ENCODE measurements at regions not wholly inside any gene's neighbourhood (a gene's known extent, or its start where the extent isn't known, plus 50 kb on each side); places are given as distances from the start of the nearest gene placed in this dataset.

- no peak for DNase-seq
These were observed 93.8 kb upstream of the CLCN4 start for GRCh38 chrX:10062980-10063379.

GRCh38 chrX:10064736-10065135 is 92.0 kb upstream of the CLCN4 start:
- Histone ChIP-seq H3K4me1 (ENCODE audit: control insufficient read depth, insufficient read depth, low read length) (no peaks in the 10 kb centered on the region), H3K9me3 (ENCODE audit: control insufficient read depth, low read depth, low read length) (no peaks in the 10 kb centered on the region), H3K27ac (ENCODE audit: low read length) (no peak overlapping the region), H3K36me3 (ENCODE audit: control insufficient read depth, insufficient read depth, low read length) (peaks cover 9% of the 10 kb centered on the region), H3K27me3 (ENCODE audit: control insufficient read depth, insufficient read depth, low read length) (no peaks in the 10 kb centered on the region), H3K4me3 (ENCODE audit: low read length) (no peak overlapping the region)
- DNase-seq: no peak
- WGBS (ENCODE audit: insufficient coverage, low lambda C conversion rate): no CpG with 5 or more reads among the region's 11 CpGs

More at GRCh38 chrX:10062980-10063379, 93.8 kb upstream of the CLCN4 start:
- no CpG with 5 or more reads among the region's 2 CpGs for WGBS (ENCODE audit: insufficient coverage, low lambda C conversion rate)
- no peak overlapping the region for H3K27ac ChIP-seq (ENCODE audit: low read length)
- H3K4me3 ChIP-seq (ENCODE audit: low read length): no peak overlapping the region
- H3K9me3 ChIP-seq (ENCODE audit: control insufficient read depth, low read depth, low read length): no peaks in the 10 kb centered on the region
- H3K36me3 ChIP-seq (ENCODE audit: control insufficient read depth, insufficient read depth, low read length): peaks cover 6% of the 10 kb centered on the region
- H3K27me3 ChIP-seq (ENCODE audit: control insufficient read depth, insufficient read depth, low read length): no peaks in the 10 kb centered on the region
- H3K4me1 ChIP-seq (ENCODE audit: control insufficient read depth, insufficient read depth, low read length): no peaks in the 10 kb centered on the region

- Histone ChIP-seq H3K27me3 (ENCODE audit: control insufficient read depth, insufficient read depth, low read length) (no peaks in the 10 kb centered on the region), H3K4me1 (ENCODE audit: control insufficient read depth, insufficient read depth, low read length) (no peaks in the 10 kb centered on the region), H3K27ac (ENCODE audit: low read length) (no peak overlapping the region), H3K9me3 (ENCODE audit: control insufficient read depth, low read depth, low read length) (no peaks in the 10 kb centered on the region), H3K4me3 (ENCODE audit: low read length) (no peak overlapping the region), H3K36me3 (ENCODE audit: control insufficient read depth, insufficient read depth, low read length) (peaks cover 9% of the 10 kb centered on the region)
- DNase-seq: no peak
- WGBS (ENCODE audit: insufficient coverage, low lambda C conversion rate): no CpG with 5 or more reads among the region's 7 CpGs
These were observed 85.9 kb upstream of the CLCN4 start for GRCh38 chrX:10070714-10071436.

- Histone ChIP-seq H3K4me1 (ENCODE audit: control insufficient read depth, insufficient read depth, low read length) (no peaks in the 10 kb centered on the region), H3K36me3 (ENCODE audit: control insufficient read depth, insufficient read depth, low read length) (peaks cover 9% of the 10 kb centered on the region), H3K4me3 (ENCODE audit: low read length) (no peak overlapping the region), H3K27ac (ENCODE audit: low read length) (no peak overlapping the region), H3K27me3 (ENCODE audit: control insufficient read depth, insufficient read depth, low read length) (no peaks in the 10 kb centered on the region), H3K9me3 (ENCODE audit: control insufficient read depth, low read depth, low read length) (no peaks in the 10 kb centered on the region)
- no peak for DNase-seq
- WGBS (ENCODE audit: insufficient coverage, low lambda C conversion rate): no CpG with 5 or more reads among the region's 7 CpGs
These were observed 85.2 kb upstream of the CLCN4 start for GRCh38 chrX:10071451-10072144.

- no peak for DNase-seq
- Histone ChIP-seq H3K4me1 (ENCODE audit: control insufficient read depth, insufficient read depth, low read length) (no peaks in the 10 kb centered on the region), H3K36me3 (ENCODE audit: control insufficient read depth, insufficient read depth, low read length) (peaks cover 3% of the 10 kb centered on the region), H3K27me3 (ENCODE audit: control insufficient read depth, insufficient read depth, low read length) (no peaks in the 10 kb centered on the region), H3K27ac (ENCODE audit: low read length) (no peak overlapping the region), H3K4me3 (ENCODE audit: low read length) (no peak overlapping the region), H3K9me3 (ENCODE audit: control insufficient read depth, low read depth, low read length) (no peaks in the 10 kb centered on the region)
- WGBS (ENCODE audit: insufficient coverage, low lambda C conversion rate): no CpG with 5 or more reads among the region's 4 CpGs
These were observed 83.8 kb upstream of the CLCN4 start for GRCh38 chrX:10072786-10073568.

GRCh38 chrX:10073671-10074070 is 83.1 kb upstream of the CLCN4 start:
- peak; percentile 15 to 25 for DNase-seq
- H3K9me3 ChIP-seq (ENCODE audit: control insufficient read depth, low read depth, low read length): no peaks in the 10 kb centered on the region
- no CpG with 5 or more reads among the region's 1 CpG for WGBS (ENCODE audit: insufficient coverage, low lambda C conversion rate)
- no peaks in the 10 kb centered on the region for H3K27me3 ChIP-seq (ENCODE audit: control insufficient read depth, insufficient read depth, low read length)
- H3K36me3 ChIP-seq (ENCODE audit: control insufficient read depth, insufficient read depth, low read length): no peaks in the 10 kb centered on the region
- H3K4me3 ChIP-seq (ENCODE audit: low read length): no peak overlapping the region
- no peaks in the 10 kb centered on the region for H3K4me1 ChIP-seq (ENCODE audit: control insufficient read depth, insufficient read depth, low read length)
- H3K27ac ChIP-seq (ENCODE audit: low read length): no peak overlapping the region

GRCh38 chrX:10074241-10074941 is 82.4 kb upstream of the CLCN4 start:
- no peak overlapping the region for H3K27ac ChIP-seq (ENCODE audit: low read length)
- H3K27me3 ChIP-seq (ENCODE audit: control insufficient read depth, insufficient read depth, low read length): no peaks in the 10 kb centered on the region
- H3K36me3 ChIP-seq (ENCODE audit: control insufficient read depth, insufficient read depth, low read length): no peaks in the 10 kb centered on the region
- no peak overlapping the region for H3K4me3 ChIP-seq (ENCODE audit: low read length)
- no CpG with 5 or more reads among the region's 9 CpGs for WGBS (ENCODE audit: insufficient coverage, low lambda C conversion rate)
- H3K4me1 ChIP-seq (ENCODE audit: control insufficient read depth, insufficient read depth, low read length): no peaks in the 10 kb centered on the region
- no peak for DNase-seq
- no peaks in the 10 kb centered on the region for H3K9me3 ChIP-seq (ENCODE audit: control insufficient read depth, low read depth, low read length)

GRCh38 chrX:10076765-10077164 is 80.0 kb upstream of the CLCN4 start:
- no peaks in the 10 kb centered on the region for H3K36me3 ChIP-seq (ENCODE audit: control insufficient read depth, insufficient read depth, low read length)
- no peaks in the 10 kb centered on the region for H3K27me3 ChIP-seq (ENCODE audit: control insufficient read depth, insufficient read depth, low read length)
- WGBS (ENCODE audit: insufficient coverage, low lambda C conversion rate): no CpG with 5 or more reads among the region's 7 CpGs
- DNase-seq: no peak
- no peaks in the 10 kb centered on the region for H3K4me1 ChIP-seq (ENCODE audit: control insufficient read depth, insufficient read depth, low read length)
- H3K9me3 ChIP-seq (ENCODE audit: control insufficient read depth, low read depth, low read length): no peaks in the 10 kb centered on the region
- no peak overlapping the region for H3K27ac ChIP-seq (ENCODE audit: low read length)
- H3K4me3 ChIP-seq (ENCODE audit: low read length): no peak overlapping the region

GRCh38 chrX:10077425-10078188 is 79.2 kb upstream of the CLCN4 start:
- peak in 1 of 2 donors; percentile 32 for DNase-seq
- Histone ChIP-seq H3K27me3 (ENCODE audit: control insufficient read depth, insufficient read depth, low read length) (no peaks in the 10 kb centered on the region), H3K27ac (ENCODE audit: low read length) (no peak overlapping the region), H3K4me3 (ENCODE audit: low read length) (no peak overlapping the region), H3K4me1 (ENCODE audit: control insufficient read depth, insufficient read depth, low read length) (no peaks in the 10 kb centered on the region), H3K9me3 (ENCODE audit: control insufficient read depth, low read depth, low read length) (no peaks in the 10 kb centered on the region), H3K36me3 (ENCODE audit: control insufficient read depth, insufficient read depth, low read length) (no peaks in the 10 kb centered on the region)
- WGBS (ENCODE audit: insufficient coverage, low lambda C conversion rate): no CpG with 5 or more reads among the region's 9 CpGs

All from large intestine (tissue), 3 donors.